Loucy (cell line): ENCODE measurements at regions not wholly inside any gene's neighbourhood (a gene's known extent, or its start where the extent isn't known, plus 50 kb on each side); places are given as distances from the start of the nearest gene placed in this dataset.

ENCODE experiments used
- H2AFZ ChIP-seq: fragments of 200-600 bp; sonication (generic); 2 replicates; pipeline ENCODE4 v1.6.0; 2016; ENCODE audit warnings: antibody characterized with exemption, mild to moderate bottlenecking, low read length, moderate library complexity
- H3F3A ChIP-seq: fragments of 200-600 bp; 2 replicates; pipeline ENCODE4 v1.6.0; 2016; ENCODE audit warnings: antibody characterized with exemption, low read depth, mild to moderate bottlenecking
- H3K27me3 ChIP-seq: fragments of 200-600 bp; sonication (generic); 2 replicates; pipeline ENCODE4 v1.6.1; 2014; ENCODE audit warnings: low read length, mild to moderate bottlenecking; ENCODE audit not compliant: insufficient read depth, poor library complexity, severe bottlenecking
- H3K36me3 ChIP-seq: fragments of 200-600 bp; sonication (generic); 2 replicates; pipeline ENCODE4 v1.6.1; 2016; ENCODE audit warnings: low read length; ENCODE audit not compliant: insufficient read depth
- H3K4me1 ChIP-seq: fragments of 200-600 bp; sonication (generic); 2 replicates; pipeline ENCODE4 v1.5.1; 2014; ENCODE audit warnings: low read length, mild to moderate bottlenecking; ENCODE audit not compliant: insufficient read depth, poor library complexity, severe bottlenecking
- H3K4me2 ChIP-seq: fragments of 200-600 bp; sonication (generic); 2 replicates; pipeline ENCODE4 v1.6.0; 2014; ENCODE audit warnings: antibody characterized with exemption, low read length, low read depth, mild to moderate bottlenecking; ENCODE audit not compliant: poor library complexity, severe bottlenecking
- H3K4me3 ChIP-seq: fragments of 200-600 bp; sonication (generic); 2 replicates; pipeline ENCODE4 v1.5.1; 2014; ENCODE audit warnings: low read length, mild to moderate bottlenecking, mixed read lengths; ENCODE audit not compliant: poor library complexity, severe bottlenecking
- H3K79me2 ChIP-seq: fragments of 200-600 bp; sonication (generic); 2 replicates; pipeline ENCODE4 v1.6.1; 2014; ENCODE audit warnings: low read length; ENCODE audit not compliant: insufficient read depth
- H3K9ac ChIP-seq: fragments of 200-600 bp; sonication (generic); 2 replicates; pipeline ENCODE4 v1.6.0; 2014; ENCODE audit warnings: mild to moderate bottlenecking, low read depth, low read length, moderate library complexity; ENCODE audit not compliant: poor library complexity, severe bottlenecking
- H3K9me2 ChIP-seq: fragments of 200-600 bp; sonication (generic); replicated peaks from 2 replicates; pipeline ENCODE4 v1.6.1; 2016; ENCODE audit warnings: low read depth, low read length, mixed read lengths
- H3K9me3 ChIP-seq: fragments of 200-600 bp; sonication (generic); 2 replicates; pipeline ENCODE4 v1.6.1; 2014; ENCODE audit warnings: mild to moderate bottlenecking, antibody characterized with exemption, low read length, low read depth; ENCODE audit not compliant: insufficient read depth
- H4K20me1 ChIP-seq: fragments of 200-600 bp; sonication (generic); 2 replicates; pipeline ENCODE4 v1.6.0; 2014; ENCODE audit warnings: antibody characterized with exemption, low read length, mild to moderate bottlenecking; ENCODE audit not compliant: insufficient read depth, poor library complexity, severe bottlenecking
- EZH2phosphoT487 ChIP-seq: fragments of 200-600 bp; IDR thresholded peaks from 2 replicates; pipeline ENCODE4 v1.6.1; 2018; ENCODE audit warnings: antibody characterized with exemption, mild to moderate bottlenecking, moderate library complexity, borderline replicate concordance
- TF ChIP-seq, protein P1 (sequence below): fragments of 200-600 bp; sonication (generic); conservative IDR thresholded peaks from 2 replicates; pipeline ENCODE4 v1.5.1; 2014; ENCODE audit warnings: mild to moderate bottlenecking, antibody characterized with exemption, low read length

DNA sequence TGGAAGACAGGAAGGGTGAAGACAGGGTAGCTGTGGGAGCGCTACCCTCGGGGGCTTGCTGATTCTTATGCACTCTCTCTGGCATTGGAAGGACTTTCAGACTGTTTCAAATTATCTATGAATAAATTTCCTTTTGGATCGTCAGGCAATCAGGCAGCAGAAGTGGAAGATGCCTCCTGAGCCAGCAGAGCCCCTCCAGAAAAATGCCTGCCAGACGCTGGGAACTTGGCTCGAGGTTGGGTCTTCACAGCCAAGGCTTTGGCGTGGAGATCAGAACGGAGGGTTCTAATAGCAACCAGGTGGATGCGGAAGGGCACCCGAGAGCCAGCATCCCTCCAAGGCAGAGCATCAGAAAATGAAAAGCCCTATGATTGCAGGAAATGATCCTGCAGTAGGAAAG lies 119.2 kb upstream of the RFLNA start:
- no peak for TF ChIP-seq EZH2phosphoT487
- TF ChIP-seq, protein P1, sequence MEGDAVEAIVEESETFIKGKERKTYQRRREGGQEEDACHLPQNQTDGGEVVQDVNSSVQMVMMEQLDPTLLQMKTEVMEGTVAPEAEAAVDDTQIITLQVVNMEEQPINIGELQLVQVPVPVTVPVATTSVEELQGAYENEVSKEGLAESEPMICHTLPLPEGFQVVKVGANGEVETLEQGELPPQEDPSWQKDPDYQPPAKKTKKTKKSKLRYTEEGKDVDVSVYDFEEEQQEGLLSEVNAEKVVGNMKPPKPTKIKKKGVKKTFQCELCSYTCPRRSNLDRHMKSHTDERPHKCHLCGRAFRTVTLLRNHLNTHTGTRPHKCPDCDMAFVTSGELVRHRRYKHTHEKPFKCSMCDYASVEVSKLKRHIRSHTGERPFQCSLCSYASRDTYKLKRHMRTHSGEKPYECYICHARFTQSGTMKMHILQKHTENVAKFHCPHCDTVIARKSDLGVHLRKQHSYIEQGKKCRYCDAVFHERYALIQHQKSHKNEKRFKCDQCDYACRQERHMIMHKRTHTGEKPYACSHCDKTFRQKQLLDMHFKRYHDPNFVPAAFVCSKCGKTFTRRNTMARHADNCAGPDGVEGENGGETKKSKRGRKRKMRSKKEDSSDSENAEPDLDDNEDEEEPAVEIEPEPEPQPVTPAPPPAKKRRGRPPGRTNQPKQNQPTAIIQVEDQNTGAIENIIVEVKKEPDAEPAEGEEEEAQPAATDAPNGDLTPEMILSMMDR: no peak
- Histone ChIP-seq H3K9me3 (no peaks in the 10 kb centered on the region), H3K27me3 (no peaks in the 10 kb centered on the region), H3K36me3 (no peaks in the 10 kb centered on the region), H3K9me2 (no peaks in the 10 kb centered on the region), H3K9ac (no peak overlapping the region), H3K79me2 (no peaks in the 10 kb centered on the region), H2AFZ (no peak overlapping the region), H3F3A (no peaks in the 10 kb centered on the region), H3K4me2 (no peak overlapping the region), H4K20me1 (no peaks in the 10 kb centered on the region), H3K4me1 (peaks cover 26% of the 10 kb centered on the region), H3K4me3 (no peak overlapping the region)

DNA sequence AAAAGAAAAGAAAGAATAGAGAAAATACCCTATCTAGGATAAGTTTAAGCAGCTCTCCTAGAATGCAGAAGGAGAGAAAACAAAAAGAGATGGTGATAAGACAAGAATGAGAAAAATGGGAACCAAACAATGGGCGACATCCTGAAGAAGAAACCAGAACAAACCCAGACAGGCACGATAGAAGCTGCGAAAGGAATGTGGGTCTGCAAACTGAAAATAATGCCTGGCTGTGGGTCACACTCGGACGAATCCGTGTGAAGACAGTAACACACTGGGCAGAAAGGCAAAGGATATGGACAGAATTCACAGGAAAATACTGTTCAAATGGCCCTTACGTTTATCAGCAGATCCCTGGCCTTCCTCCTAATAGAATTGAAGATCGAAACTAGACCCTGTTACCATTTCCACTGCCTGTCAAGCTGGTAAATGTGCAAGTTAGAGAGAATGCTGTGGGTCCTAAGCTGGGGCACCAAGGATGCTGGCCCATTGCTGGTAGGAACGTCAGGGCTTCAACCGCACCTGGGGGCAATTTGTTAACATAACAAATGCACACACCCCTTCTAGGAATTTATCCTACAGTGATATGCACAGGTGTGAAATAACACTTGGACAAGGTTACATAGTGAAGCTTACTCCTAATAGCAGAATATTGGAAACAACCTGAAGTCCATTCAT lies 117.5 kb upstream of the RFLNA start:
- Histone ChIP-seq H3K9me3 (no peaks in the 10 kb centered on the region), H3K9me2 (no peaks in the 10 kb centered on the region), H3K4me3 (no peak overlapping the region), H3F3A (no peaks in the 10 kb centered on the region), H2AFZ (no peak overlapping the region), H4K20me1 (no peaks in the 10 kb centered on the region), H3K4me1 (peaks cover 23% of the 10 kb centered on the region), H3K4me2 (no peak overlapping the region), H3K27me3 (no peaks in the 10 kb centered on the region), H3K9ac (no peak overlapping the region), H3K79me2 (no peaks in the 10 kb centered on the region), H3K36me3 (no peaks in the 10 kb centered on the region)
- no peak for TF ChIP-seq EZH2phosphoT487
- TF ChIP-seq, protein P1: no peak

DNA sequence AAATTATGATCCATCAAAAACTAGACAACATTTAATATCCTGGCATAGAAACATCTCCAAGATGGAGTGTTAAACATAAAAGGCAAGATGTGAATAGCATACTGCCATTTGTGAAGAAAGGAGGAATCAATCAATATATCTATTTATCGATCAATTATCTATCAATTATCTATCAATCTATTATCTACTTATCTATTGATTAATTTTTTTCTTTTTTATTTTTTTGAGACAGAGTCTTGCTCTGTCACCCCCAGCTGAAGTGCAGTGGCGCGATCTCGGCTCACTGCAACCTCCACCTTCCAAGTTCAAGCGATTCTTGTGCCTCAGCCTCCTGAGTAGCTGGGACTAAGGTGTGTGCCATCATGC lies 117.0 kb upstream of the RFLNA start:
- Histone ChIP-seq H3K4me2 (no peak overlapping the region), H3F3A (no peaks in the 10 kb centered on the region), H3K4me1 (peaks cover 18% of the 10 kb centered on the region), H2AFZ (no peak overlapping the region), H3K4me3 (no peak overlapping the region), H3K79me2 (no peaks in the 10 kb centered on the region), H3K9me3 (no peaks in the 10 kb centered on the region), H3K9ac (no peak overlapping the region), H4K20me1 (no peaks in the 10 kb centered on the region), H3K9me2 (no peaks in the 10 kb centered on the region), H3K27me3 (no peaks in the 10 kb centered on the region), H3K36me3 (no peaks in the 10 kb centered on the region)
- TF ChIP-seq, protein P1: no peak
- TF ChIP-seq EZH2phosphoT487: no peak
